ENCODE measurements at regions not wholly inside any gene's neighbourhood (a gene's known extent, or its start where the extent isn't known, plus 50 kb on each side); places are given as distances from the start of the nearest gene placed in this dataset.

GRCh38 chr6:19892260-19892659 is 55.1 kb downstream of the ID4 start:
- DNase-seq: peak; percentile 41 to 68
- Histone ChIP-seq H3K4me1 (no peaks in the 10 kb centered on the region), H3K36me3 (no peaks in the 10 kb centered on the region), H3K4me3 (no peak overlapping the region), H3K27me3 (no peaks in the 10 kb centered on the region), H3K9me3 (no peaks in the 10 kb centered on the region), H3K27ac (no peak overlapping the region)
- intact Hi-C loops (cut with DNase I; ENCODE audit: low total_unique reads): no loop called here
- no peak for TF ChIP-seq CTCF (IDR thresholded peaks at IDR 0.05)
- TF ChIP-seq POLR2A (IDR thresholded peaks at IDR 0.05): no peak
- TF ChIP-seq EP300 (IDR thresholded peaks at IDR 0.05): no peak
- TF ChIP-seq POLR2AphosphoS5 (IDR thresholded peaks at IDR 0.05): no peak
- WGBS, 5 donors: 60 to 87% (median 75%) methylated on average over 9 of the region's 9 CpGs

GRCh38 chr6:19895866-19896692 is 58.9 kb downstream of the ID4 start:
- H3K27me3 ChIP-seq: no peaks in the 10 kb centered on the region
- H3K4me3 ChIP-seq: no peak overlapping the region
- intact Hi-C loops (cut with DNase I; ENCODE audit: low total_unique reads): no loop called here
- TF ChIP-seq EP300 (IDR thresholded peaks at IDR 0.05): no peak
- no peak for TF ChIP-seq POLR2AphosphoS5 (IDR thresholded peaks at IDR 0.05)
- TF ChIP-seq CTCF (IDR thresholded peaks at IDR 0.05): no peak
- no peak for TF ChIP-seq POLR2A (IDR thresholded peaks at IDR 0.05)
- no peaks in the 10 kb centered on the region for H3K4me1 ChIP-seq
- WGBS, 5 donors: 85 to 87% (median 87%) methylated on average over 9 of the region's 9 CpGs
- no peaks in the 10 kb centered on the region for H3K9me3 ChIP-seq
- no peaks in the 10 kb centered on the region for H3K36me3 ChIP-seq
- DNase-seq: no peak
- no peak overlapping the region for H3K27ac ChIP-seq

- H3K9me3 ChIP-seq: no peaks in the 10 kb centered on the region
- H3K4me1 ChIP-seq: no peaks in the 10 kb centered on the region
- H3K4me3 ChIP-seq: no peak overlapping the region
- no peaks in the 10 kb centered on the region for H3K36me3 ChIP-seq
- no peak overlapping the region for H3K27ac ChIP-seq
- intact Hi-C loops (cut with DNase I; ENCODE audit: low total_unique reads): no loop called here
- no peak for TF ChIP-seq POLR2AphosphoS5 (IDR thresholded peaks at IDR 0.05)
- TF ChIP-seq CTCF (IDR thresholded peaks at IDR 0.05): no peak
- no peak for TF ChIP-seq EP300 (IDR thresholded peaks at IDR 0.05)
- no peak for TF ChIP-seq POLR2A (IDR thresholded peaks at IDR 0.05)
- peak in 1 of 2 donors; percentile 7 for DNase-seq
- 73 to 85% (median 80%) methylated on average over 2 of the region's 2 CpGs for WGBS, 5 donors
- H3K27me3 ChIP-seq: no peaks in the 10 kb centered on the region
Measured at GRCh38 chr6:19896693-19897010, 59.5 kb downstream of the ID4 start.

- TF ChIP-seq CTCF (IDR thresholded peaks at IDR 0.05) (no peak), POLR2AphosphoS5 (IDR thresholded peaks at IDR 0.05) (no peak), EP300 (IDR thresholded peaks at IDR 0.05) (no peak), POLR2A (IDR thresholded peaks at IDR 0.05) (no peak)
- no peaks in the 10 kb centered on the region for H3K36me3 ChIP-seq
- H3K9me3 ChIP-seq: no peaks in the 10 kb centered on the region
- H3K27ac ChIP-seq: no peak overlapping the region
- DNase-seq: no peak
- no peaks in the 10 kb centered on the region for H3K27me3 ChIP-seq
- no peaks in the 10 kb centered on the region for H3K4me1 ChIP-seq
- intact Hi-C loops (cut with DNase I; ENCODE audit: low total_unique reads): no loop called here
- no peak overlapping the region for H3K4me3 ChIP-seq
- 58 to 68% (median 66%) methylated on average over 4 of the region's 4 CpGs for WGBS, 5 donors
Measured at GRCh38 chr6:19898141-19898740, 61.1 kb downstream of the ID4 start.
